MCF 10A (cell line): ENCODE measurements at regions not wholly inside any gene's neighbourhood (a gene's known extent, or its start where the extent isn't known, plus 50 kb on each side); places are given as distances from the start of the nearest gene placed in this dataset.

Experiments
- BruUV-seq: library from RNA; stranded (reverse); fragments of 400-500 nt; replicated peaks from 2 replicates; lab custom pipeline; 2021; lab: Mats Ljungman, UMichigan
- CTCF ChIA-PET: fragments of 300-600 bp; sonication (Branson Sonifier 250); formaldehyde crosslinking; extraction: SDS; loops from one replicate; lab custom pipeline; 2021; ENCODE audit warnings: antibody characterized with exemption, inconsistent platforms; lab: Yijun Ruan, JAX
- POLR2A ChIA-PET: fragments of 300-600, 350-650 bp; sonication (Branson Sonifier 250); formaldehyde crosslinking; extraction: SDS; loops from one replicate; lab custom pipeline; 2020; ENCODE audit warnings: antibody characterized with exemption, inconsistent platforms; lab: Yijun Ruan, JAX
- DNase-seq: peaks from one replicate; pipeline ENCODE4 v3.0.0-alpha.2; 2018; ENCODE audit not compliant: unreplicated experiment
- H3K27ac Mint-ChIP-seq: one replicate; pipeline ENCODE4 v1.8.0; 2022; ENCODE audit warnings: mild to moderate bottlenecking, low read depth, mixed read lengths; ENCODE audit not compliant: unreplicated experiment
- H3K27me3 Mint-ChIP-seq: one replicate; pipeline ENCODE4 v1.8.0; 2022; ENCODE audit warnings: mixed read lengths; ENCODE audit not compliant: insufficient read depth, unreplicated experiment
- H3K36me3 Mint-ChIP-seq: one replicate; pipeline ENCODE4 v1.8.0; 2022; ENCODE audit warnings: mild to moderate bottlenecking, moderate library complexity, mixed read lengths; ENCODE audit not compliant: insufficient read depth, unreplicated experiment
- H3K4me1 Mint-ChIP-seq: one replicate; pipeline ENCODE4 v1.8.0; 2022; ENCODE audit warnings: mixed read lengths; ENCODE audit not compliant: insufficient read depth, unreplicated experiment
- H3K4me3 Mint-ChIP-seq: one replicate; pipeline ENCODE4 v1.8.0; 2022; ENCODE audit warnings: mild to moderate bottlenecking, moderate library complexity, mixed read lengths; ENCODE audit not compliant: unreplicated experiment
- H3K9me3 Mint-ChIP-seq: one replicate; pipeline ENCODE4 v1.8.0; 2022; ENCODE audit warnings: mixed read lengths; ENCODE audit not compliant: unreplicated experiment
- CTCF ChIP-seq: fragments of 200-600 bp; IDR thresholded peaks from one replicate; pipeline ENCODE4 v1.8.0; 2022; ENCODE audit warnings: antibody characterized with exemption, mild to moderate bottlenecking; ENCODE audit not compliant: unreplicated experiment
- intact Hi-C: fragments of 100-400 bp; cut with micrococcal nuclease; formaldehyde crosslinking; loops from 2 replicates; pipeline ENCODE4 v1.14.1; 2022

- no peaks in the 10 kb centered on the region for H3K9me3 Mint-ChIP-seq
- no TSS peak for BruUV-seq
- H3K27ac Mint-ChIP-seq: no peak overlapping the region
- no peak for DNase-seq
- no peak for TF ChIP-seq CTCF
- H3K27me3 Mint-ChIP-seq: no peaks in the 10 kb centered on the region
- intact Hi-C loops: no loop called here
- ChIA-PET POLR2A (no interaction called here), CTCF (no interaction called here)
- H3K4me1 Mint-ChIP-seq: no peaks in the 10 kb centered on the region
- no peaks in the 10 kb centered on the region for H3K36me3 Mint-ChIP-seq
- no peak overlapping the region for H3K4me3 Mint-ChIP-seq
These were observed 107.9 kb upstream of the WSCD2 start for GRCh38 chr12:108021141-108021540.

- Mint-ChIP-seq H3K27me3 (no peaks in the 10 kb centered on the region), H3K9me3 (no peaks in the 10 kb centered on the region), H3K27ac (no peak overlapping the region), H3K4me1 (no peaks in the 10 kb centered on the region), H3K36me3 (no peaks in the 10 kb centered on the region), H3K4me3 (no peak overlapping the region)
- ChIA-PET POLR2A (no interaction called here), CTCF (no interaction called here)
- no peak for DNase-seq
- TF ChIP-seq CTCF: no peak
- BruUV-seq: no TSS peak
- intact Hi-C loops: no loop called here
These were observed 107.1 kb upstream of the WSCD2 start for GRCh38 chr12:108021949-108022522.

GRCh38 chr12:108029051-108029835 lies 99.8 kb upstream of the WSCD2 start:
- ChIA-PET CTCF (no interaction called here), POLR2A (no interaction called here)
- Mint-ChIP-seq H3K36me3 (no peaks in the 10 kb centered on the region), H3K27me3 (no peaks in the 10 kb centered on the region), H3K4me1 (no peaks in the 10 kb centered on the region), H3K27ac (no peak overlapping the region), H3K9me3 (peaks cover 18% of the 10 kb centered on the region), H3K4me3 (no peak overlapping the region)
- intact Hi-C loops: no loop called here
- BruUV-seq: no TSS peak
- no peak for TF ChIP-seq CTCF
- DNase-seq: no peak

GRCh38 chr12:108033090-108033489 lies 96.0 kb upstream of the WSCD2 start:
- BruUV-seq: no TSS peak
- ChIA-PET CTCF (no interaction called here), POLR2A (no interaction called here)
- Mint-ChIP-seq H3K9me3 (peaks cover 25% of the 10 kb centered on the region), H3K27me3 (no peaks in the 10 kb centered on the region), H3K27ac (no peak overlapping the region), H3K4me1 (no peaks in the 10 kb centered on the region), H3K36me3 (no peaks in the 10 kb centered on the region), H3K4me3 (no peak overlapping the region)
- no peak for TF ChIP-seq CTCF
- DNase-seq: no peak
- intact Hi-C loops: no loop called here
